ENCODE measurements at regions not wholly inside any gene's neighbourhood (a gene's known extent, or its start where the extent isn't known, plus 50 kb on each side); places are given as distances from the start of the nearest gene placed in this dataset.

GRCh38 chr1:118294875-118295642, 110.0 kb upstream of the SPAG17 start:
- TF ChIP-seq, protein P1, sequence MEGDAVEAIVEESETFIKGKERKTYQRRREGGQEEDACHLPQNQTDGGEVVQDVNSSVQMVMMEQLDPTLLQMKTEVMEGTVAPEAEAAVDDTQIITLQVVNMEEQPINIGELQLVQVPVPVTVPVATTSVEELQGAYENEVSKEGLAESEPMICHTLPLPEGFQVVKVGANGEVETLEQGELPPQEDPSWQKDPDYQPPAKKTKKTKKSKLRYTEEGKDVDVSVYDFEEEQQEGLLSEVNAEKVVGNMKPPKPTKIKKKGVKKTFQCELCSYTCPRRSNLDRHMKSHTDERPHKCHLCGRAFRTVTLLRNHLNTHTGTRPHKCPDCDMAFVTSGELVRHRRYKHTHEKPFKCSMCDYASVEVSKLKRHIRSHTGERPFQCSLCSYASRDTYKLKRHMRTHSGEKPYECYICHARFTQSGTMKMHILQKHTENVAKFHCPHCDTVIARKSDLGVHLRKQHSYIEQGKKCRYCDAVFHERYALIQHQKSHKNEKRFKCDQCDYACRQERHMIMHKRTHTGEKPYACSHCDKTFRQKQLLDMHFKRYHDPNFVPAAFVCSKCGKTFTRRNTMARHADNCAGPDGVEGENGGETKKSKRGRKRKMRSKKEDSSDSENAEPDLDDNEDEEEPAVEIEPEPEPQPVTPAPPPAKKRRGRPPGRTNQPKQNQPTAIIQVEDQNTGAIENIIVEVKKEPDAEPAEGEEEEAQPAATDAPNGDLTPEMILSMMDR (IDR thresholded peaks at IDR 0.05), result no peak
- TF ChIP-seq, protein P2, sequence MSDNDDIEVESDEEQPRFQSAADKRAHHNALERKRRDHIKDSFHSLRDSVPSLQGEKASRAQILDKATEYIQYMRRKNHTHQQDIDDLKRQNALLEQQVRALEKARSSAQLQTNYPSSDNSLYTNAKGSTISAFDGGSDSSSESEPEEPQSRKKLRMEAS (IDR thresholded peaks at IDR 0.05; ENCODE audit: low read depth), result no peak
- TF ChIP-seq EZH2phosphoT487 (IDR thresholded peaks at IDR 0.05; ENCODE audit: borderline replicate concordance, low read depth), result no peak

Measured in SK-N-SH (cell line).